Bronchial epithelial cell (primary cell): ENCODE measurements at regions not wholly inside any gene's neighbourhood (a gene's known extent, or its start where the extent isn't known, plus 50 kb on each side); places are given as distances from the start of the nearest gene placed in this dataset.

Experiments
- DNase-seq: peaks from one replicate; pipeline ENCODE4 v3.0.0-alpha.2; 2010; ENCODE audit warnings: low read depth
- FAIRE-seq: peaks from 2 replicates; lab custom pipeline; 2011; peaks lifted over from hg19 to GRCh38; lab: Jason Lieb, UNC
- H3K27me3 ChIP-seq: 2 replicates; pipeline ENCODE4 v1.5.1; 2011; ENCODE audit warnings: low read length; ENCODE audit not compliant: control insufficient read depth, insufficient read depth
- H3K36me3 ChIP-seq: 2 replicates; pipeline ENCODE4 v1.5.1; 2011; ENCODE audit warnings: low read length; ENCODE audit not compliant: control insufficient read depth, insufficient read depth
- H3K4me3 ChIP-seq: 2 replicates; pipeline ENCODE4 v1.5.1; 2011; ENCODE audit warnings: mild to moderate bottlenecking, low read depth, low read length, control low read depth
- CTCF ChIP-seq: IDR thresholded peaks from 2 replicates; pipeline ENCODE4 v1.5.1; 2011; ENCODE audit warnings: mild to moderate bottlenecking, moderate library complexity, low read length, control low read depth, inconsistent platforms; ENCODE audit not compliant: insufficient read depth, severe bottlenecking

GRCh38 chr4:110751183-110751582 is 128.3 kb upstream of the PITX2 start:
- H3K4me3 ChIP-seq, result no peak overlapping the region
- H3K27me3 ChIP-seq, result no peaks in the 10 kb centered on the region
- no peak for DNase-seq
- FAIRE-seq, result no peak
- TF ChIP-seq CTCF, result no peak
- no peaks in the 10 kb centered on the region for H3K36me3 ChIP-seq

GRCh38 chr4:110751986-110752385 is 129.1 kb upstream of the PITX2 start:
- no peak for TF ChIP-seq CTCF
- DNase-seq, result no peak
- Histone ChIP-seq H3K4me3 (no peak overlapping the region), H3K36me3 (no peaks in the 10 kb centered on the region), H3K27me3 (no peaks in the 10 kb centered on the region)
- no peak for FAIRE-seq

GRCh38 chr4:110753466-110753865 is 130.6 kb upstream of the PITX2 start:
- H3K4me3 ChIP-seq, result no peak overlapping the region

DNA sequence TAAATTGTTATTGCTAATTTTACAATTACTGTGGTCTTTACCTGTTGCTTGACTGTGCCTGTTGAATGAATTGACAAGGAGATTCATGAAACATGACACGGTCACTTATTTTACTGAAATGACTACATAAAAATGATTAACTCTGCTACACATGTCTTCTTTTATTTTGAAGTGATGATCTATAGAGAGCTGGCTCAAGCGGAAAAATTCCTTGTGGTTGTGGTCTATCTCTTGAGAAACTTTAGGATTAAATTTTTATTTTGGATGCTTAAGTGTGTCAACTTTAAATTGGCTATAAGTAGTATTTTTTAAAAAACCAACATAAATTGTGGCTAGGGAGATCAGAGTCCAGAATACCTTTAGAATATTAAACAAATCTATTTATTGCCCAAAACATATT is 131.8 kb upstream of the PITX2 start:
- no peak for FAIRE-seq
- no peak for DNase-seq
- H3K36me3 ChIP-seq, result no peaks in the 10 kb centered on the region
- no peak for TF ChIP-seq CTCF
- no peak overlapping the region for H3K4me3 ChIP-seq
- no peaks in the 10 kb centered on the region for H3K27me3 ChIP-seq

More at GRCh38 chr4:110753466-110753865, 130.6 kb upstream of the PITX2 start:
- no peak for FAIRE-seq
- Histone ChIP-seq H3K36me3 (no peaks in the 10 kb centered on the region), H3K27me3 (no peaks in the 10 kb centered on the region)
- no peak for DNase-seq
- TF ChIP-seq CTCF, result no peak

- FAIRE-seq (no peak), DNase-seq (no peak)
- no peaks in the 10 kb centered on the region for H3K27me3 ChIP-seq
- no peak for TF ChIP-seq CTCF
- H3K36me3 ChIP-seq, result no peaks in the 10 kb centered on the region
- no peak overlapping the region for H3K4me3 ChIP-seq
Measured at GRCh38 chr4:110769578-110769977, 146.7 kb upstream of the PITX2 start.

- FAIRE-seq (no peak), DNase-seq (no peak)
- TF ChIP-seq CTCF, result no peak
Measured at GRCh38 chr4:110770353-110770752, 147.5 kb upstream of the PITX2 start.

More at GRCh38 chr4:110770353-110770752, 147.5 kb upstream of the PITX2 start:
- Histone ChIP-seq H3K4me3 (no peak overlapping the region), H3K27me3 (no peaks in the 10 kb centered on the region), H3K36me3 (no peaks in the 10 kb centered on the region)
